ENCODE measurements at regions not wholly inside any gene's neighbourhood (a gene's known extent, or its start where the extent isn't known, plus 50 kb on each side); places are given as distances from the start of the nearest gene placed in this dataset.

DNA sequence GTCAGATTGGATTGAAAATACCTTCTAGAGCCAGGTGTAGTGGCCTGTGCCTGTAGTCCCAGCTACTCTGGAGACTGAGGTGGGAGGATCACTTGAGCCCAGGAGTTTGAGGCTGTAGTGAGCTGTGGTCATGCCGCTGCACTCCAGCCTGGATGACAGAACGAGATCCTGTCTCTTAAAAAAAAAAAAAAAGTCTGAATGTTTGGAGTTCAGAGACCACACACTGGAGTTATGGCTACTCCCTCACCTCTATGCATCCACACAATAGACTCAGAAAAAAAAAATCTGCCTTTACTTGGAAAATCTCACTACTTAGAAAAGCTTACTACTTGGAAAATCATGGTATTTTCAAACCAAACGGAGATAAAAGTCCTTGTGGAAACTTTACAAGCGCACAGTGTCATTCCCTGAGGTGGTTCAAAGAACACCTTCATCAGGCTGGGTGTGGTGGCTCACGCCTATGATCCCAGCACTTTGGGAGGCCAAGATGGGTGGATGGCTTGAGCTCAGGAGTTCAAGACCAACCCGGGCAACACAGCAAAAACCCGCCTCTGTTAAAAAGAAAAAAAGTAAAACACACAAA, 63.9 kb upstream of the PICALM start:
- H4K8ac ChIP-seq (ENCODE audit: low read length) = no peak overlapping the region
- H2AK5ac ChIP-seq (ENCODE audit: low read length, severe bottlenecking) = no peak overlapping the region
- 88% methylated on average over 6 of the region's 7 CpGs for WGBS
- H2AFZ ChIP-seq (ENCODE audit: low read depth, low read length) = no peak overlapping the region
- H3K9me3 ChIP-seq (ENCODE audit: control insufficient read depth, low read length) = no peaks in the 10 kb centered on the region
- DNase-seq = no peak
- no peaks in the 10 kb centered on the region for H3K36me3 ChIP-seq (ENCODE audit: control insufficient read depth in 1 of 2, insufficient read depth in 2 of 2, low read depth in 1 of 2, low read length in 2 of 2)
- no peak overlapping the region for H2BK5ac ChIP-seq (ENCODE audit: low read depth, low read length, poor library complexity, severe bottlenecking)
- H3K4me2 ChIP-seq (ENCODE audit: low read length, poor library complexity, severe bottlenecking) = no peak overlapping the region
- no peak overlapping the region for H3K9ac ChIP-seq (ENCODE audit: low read length)
- H4K91ac ChIP-seq (ENCODE audit: low read length) = no peak overlapping the region
- H3K79me1 ChIP-seq (replicated peaks; ENCODE audit: low read length, poor library complexity, severe bottlenecking) = no peaks in the 10 kb centered on the region
- no peak overlapping the region for H3K4ac ChIP-seq (ENCODE audit: low read depth in 1 of 2, low read length in 2 of 2)
- no peak overlapping the region for H3K18ac ChIP-seq (ENCODE audit: low read depth in 1 of 2, low read length in 2 of 2)
- no peak overlapping the region for H2BK120ac ChIP-seq (ENCODE audit: low read depth, low read length)
- H2BK12ac ChIP-seq (ENCODE audit: low read length in 2 of 2) = no peak overlapping the region
- H3K4me1 ChIP-seq (ENCODE audit: control insufficient read depth, insufficient read depth, low read depth, low read length) = no peaks in the 10 kb centered on the region
- no peaks in the 10 kb centered on the region for H3K27me3 ChIP-seq (ENCODE audit: control insufficient read depth in 1 of 2, insufficient read depth in 1 of 2, low read length in 2 of 2)
- no peak overlapping the region for H2BK15ac ChIP-seq (ENCODE audit: low read depth, poor library complexity, severe bottlenecking)
- no peak overlapping the region for H3K27ac ChIP-seq (ENCODE audit: low read length, poor library complexity, severe bottlenecking)
- H3K4me3 ChIP-seq (ENCODE audit: insufficient read depth in 1 of 2, low read depth in 1 of 2, low read length in 2 of 2) = no peak overlapping the region
- no peak overlapping the region for H3K23ac ChIP-seq (ENCODE audit: low read length in 2 of 2)
- no peak overlapping the region for H3K14ac ChIP-seq (ENCODE audit: low read length in 2 of 2)

- Histone ChIP-seq H2AFZ (ENCODE audit: low read depth, low read length) (no peak overlapping the region), H2BK5ac (ENCODE audit: low read depth, low read length, poor library complexity, severe bottlenecking) (no peak overlapping the region), H3K4me3 (ENCODE audit: insufficient read depth in 1 of 2, low read depth in 1 of 2, low read length in 2 of 2) (no peak overlapping the region), H4K91ac (ENCODE audit: low read length) (no peak overlapping the region), H3K23ac (ENCODE audit: low read length in 2 of 2) (no peak overlapping the region), H3K18ac (ENCODE audit: low read depth in 1 of 2, low read length in 2 of 2) (no peak overlapping the region), H3K14ac (ENCODE audit: low read length in 2 of 2) (no peak overlapping the region), H3K4me2 (ENCODE audit: low read length, poor library complexity, severe bottlenecking) (no peak overlapping the region), H2AK5ac (ENCODE audit: low read length, severe bottlenecking) (no peak overlapping the region), H3K27ac (ENCODE audit: low read length, poor library complexity, severe bottlenecking) (no peak overlapping the region), H3K4me1 (ENCODE audit: control insufficient read depth, insufficient read depth, low read depth, low read length) (no peaks in the 10 kb centered on the region), H3K36me3 (ENCODE audit: control insufficient read depth in 1 of 2, insufficient read depth in 2 of 2, low read depth in 1 of 2, low read length in 2 of 2) (no peaks in the 10 kb centered on the region), H2BK15ac (ENCODE audit: low read depth, poor library complexity, severe bottlenecking) (no peak overlapping the region), H3K4ac (ENCODE audit: low read depth in 1 of 2, low read length in 2 of 2) (no peak overlapping the region), H2BK120ac (ENCODE audit: low read depth, low read length) (no peak overlapping the region), H3K9me3 (ENCODE audit: control insufficient read depth, low read length) (no peaks in the 10 kb centered on the region), H3K27me3 (ENCODE audit: control insufficient read depth in 1 of 2, insufficient read depth in 1 of 2, low read length in 2 of 2) (no peaks in the 10 kb centered on the region), H3K9ac (ENCODE audit: low read length) (no peak overlapping the region), H4K8ac (ENCODE audit: low read length) (no peak overlapping the region), H3K79me1 (replicated peaks; ENCODE audit: low read length, poor library complexity, severe bottlenecking) (no peaks in the 10 kb centered on the region), H2BK12ac (ENCODE audit: low read length in 2 of 2) (no peak overlapping the region)
- DNase-seq = no peak
- WGBS = 83% methylated on average over 3 of the region's 3 CpGs
These were observed 61.1 kb upstream of the PICALM start for GRCh38 chr11:86129740-86130540.

- H2BK5ac ChIP-seq (ENCODE audit: low read depth, low read length, poor library complexity, severe bottlenecking) = no peak overlapping the region
- H3K79me1 ChIP-seq (replicated peaks; ENCODE audit: low read length, poor library complexity, severe bottlenecking) = no peaks in the 10 kb centered on the region
- no peak overlapping the region for H3K23ac ChIP-seq (ENCODE audit: low read length in 2 of 2)
- H3K9ac ChIP-seq (ENCODE audit: low read length) = no peak overlapping the region
- H3K27me3 ChIP-seq (ENCODE audit: control insufficient read depth in 1 of 2, insufficient read depth in 1 of 2, low read length in 2 of 2) = no peaks in the 10 kb centered on the region
- H2AFZ ChIP-seq (ENCODE audit: low read depth, low read length) = no peak overlapping the region
- no peak overlapping the region for H3K18ac ChIP-seq (ENCODE audit: low read depth in 1 of 2, low read length in 2 of 2)
- H4K91ac ChIP-seq (ENCODE audit: low read length) = no peak overlapping the region
- no peak for DNase-seq
- peak overlapping the region; percentile 28 for H2AK5ac ChIP-seq (ENCODE audit: low read length, severe bottlenecking)
- H3K4me1 ChIP-seq (ENCODE audit: control insufficient read depth, insufficient read depth, low read depth, low read length) = no peaks in the 10 kb centered on the region
- H3K4me3 ChIP-seq (ENCODE audit: insufficient read depth in 1 of 2, low read depth in 1 of 2, low read length in 2 of 2) = no peak overlapping the region
- no peak overlapping the region for H2BK12ac ChIP-seq (ENCODE audit: low read length in 2 of 2)
- H3K9me3 ChIP-seq (ENCODE audit: control insufficient read depth, low read length) = no peaks in the 10 kb centered on the region
- H3K36me3 ChIP-seq (ENCODE audit: control insufficient read depth in 1 of 2, insufficient read depth in 2 of 2, low read depth in 1 of 2, low read length in 2 of 2) = no peaks in the 10 kb centered on the region
- H3K27ac ChIP-seq (ENCODE audit: low read length, poor library complexity, severe bottlenecking) = no peak overlapping the region
- no peak overlapping the region for H3K4ac ChIP-seq (ENCODE audit: low read depth in 1 of 2, low read length in 2 of 2)
- H4K8ac ChIP-seq (ENCODE audit: low read length) = no peak overlapping the region
- no peak overlapping the region for H2BK120ac ChIP-seq (ENCODE audit: low read depth, low read length)
- 100% methylated on average over 2 of the region's 2 CpGs for WGBS
- no peak overlapping the region for H3K4me2 ChIP-seq (ENCODE audit: low read length, poor library complexity, severe bottlenecking)
- no peak overlapping the region for H3K14ac ChIP-seq (ENCODE audit: low read length in 2 of 2)
- no peak overlapping the region for H2BK15ac ChIP-seq (ENCODE audit: low read depth, poor library complexity, severe bottlenecking)
These were observed 60.0 kb upstream of the PICALM start for GRCh38 chr11:86128914-86129313.

GRCh38 chr11:86126862-86127261, 58.0 kb upstream of the PICALM start:
- no peak overlapping the region for H3K4me2 ChIP-seq (ENCODE audit: low read length, poor library complexity, severe bottlenecking)
- no peak overlapping the region for H3K14ac ChIP-seq (ENCODE audit: low read length in 2 of 2)
- no peaks in the 10 kb centered on the region for H3K9me3 ChIP-seq (ENCODE audit: control insufficient read depth, low read length)
- H2AFZ ChIP-seq (ENCODE audit: low read depth, low read length) = no peak overlapping the region
- no peak overlapping the region for H3K23ac ChIP-seq (ENCODE audit: low read length in 2 of 2)
- H3K79me1 ChIP-seq (replicated peaks; ENCODE audit: low read length, poor library complexity, severe bottlenecking) = no peaks in the 10 kb centered on the region
- no peak overlapping the region for H2BK15ac ChIP-seq (ENCODE audit: low read depth, poor library complexity, severe bottlenecking)
- no peak overlapping the region for H3K4me3 ChIP-seq (ENCODE audit: insufficient read depth in 1 of 2, low read depth in 1 of 2, low read length in 2 of 2)
- no peak for DNase-seq
- H3K4ac ChIP-seq (ENCODE audit: low read depth in 1 of 2, low read length in 2 of 2) = no peak overlapping the region
- H2BK12ac ChIP-seq (ENCODE audit: low read length in 2 of 2) = no peak overlapping the region
- H3K9ac ChIP-seq (ENCODE audit: low read length) = no peak overlapping the region
- peaks cover 1% of the 10 kb centered on the region for H3K4me1 ChIP-seq (ENCODE audit: control insufficient read depth, insufficient read depth, low read depth, low read length)
- H3K18ac ChIP-seq (ENCODE audit: low read depth in 1 of 2, low read length in 2 of 2) = no peak overlapping the region
- H3K27me3 ChIP-seq (ENCODE audit: control insufficient read depth in 1 of 2, insufficient read depth in 1 of 2, low read length in 2 of 2) = no peaks in the 10 kb centered on the region
- no peak overlapping the region for H4K8ac ChIP-seq (ENCODE audit: low read length)
- no peak overlapping the region for H2BK5ac ChIP-seq (ENCODE audit: low read depth, low read length, poor library complexity, severe bottlenecking)
- H3K36me3 ChIP-seq (ENCODE audit: control insufficient read depth in 1 of 2, insufficient read depth in 2 of 2, low read depth in 1 of 2, low read length in 2 of 2) = no peaks in the 10 kb centered on the region
- no peak overlapping the region for H3K27ac ChIP-seq (ENCODE audit: low read length, poor library complexity, severe bottlenecking)
- no peak overlapping the region for H2AK5ac ChIP-seq (ENCODE audit: low read length, severe bottlenecking)
- H2BK120ac ChIP-seq (ENCODE audit: low read depth, low read length) = no peak overlapping the region
- H4K91ac ChIP-seq (ENCODE audit: low read length) = no peak overlapping the region
